Adrenal gland (tissue), 9 donors: ENCODE measurements at regions not wholly inside any gene's neighbourhood (a gene's known extent, or its start where the extent isn't known, plus 50 kb on each side); places are given as distances from the start of the nearest gene placed in this dataset.

Experiments
- DNase-seq, 7 donors: peaks; one replicate each; pipeline ENCODE4 v3.0.0-alpha.2; 2019 to 2020
- H3K27ac ChIP-seq, 5 donors: fragments of 200-600 bp; sonication (generic) in 4 of 5; 1 replicate in 3 of 5; 2 replicates in 2 of 5; pipeline versions ENCODE4 v1.5.1 to v1.8.0; 2016 to 2020; ENCODE audit warnings: mild to moderate bottlenecking in 1 of 5
- H3K27me3 ChIP-seq: fragments of 200-600 bp; 2 replicates; pipeline ENCODE4 v1.8.0; 2021
- H3K36me3 ChIP-seq, 2 donors: fragments of 200-600 bp; replicated peaks in 1 of 2; 1 replicate in 1 of 2; 2 replicates in 1 of 2; pipeline versions ENCODE4 v1.5.1 to v1.8.0; 2018 to 2022
- H3K4me1 ChIP-seq, 2 donors: fragments of 200-600 bp; replicated peaks in 1 of 2; 1 replicate in 1 of 2; 2 replicates in 1 of 2; pipeline versions ENCODE4 v1.5.1 to v1.8.0; 2018 to 2021
- H3K4me3 ChIP-seq, 4 donors: fragments of 200-600 bp; sonication (generic) in 3 of 4; one replicate each; pipeline ENCODE4 v1.5.1; 2016 to 2018
- H3K9me3 ChIP-seq, 3 donors: fragments of 200-600 bp; sonication (generic) in 1 of 3; replicated peaks in 1 of 3; 1 replicate in 2 of 3; 2 replicates in 1 of 3; pipeline versions ENCODE4 v1.5.1 to v1.8.0; 2016 to 2021
- POLR2A ChIP-seq, 2 donors: fragments of 450-650 bp; IDR thresholded peaks; one replicate each; pipeline ENCODE4 v1.6.1; 2017; ENCODE audit warnings: antibody characterized with exemption in 2 of 2, mild to moderate bottlenecking in 2 of 2, moderate library complexity in 1 of 2
- whole genome bisulfite sequencing, 4 donors: extraction: QIAGEN DNeasy Blood & Tissue Kit in 2 of 4; methylation state at CpG; one replicate each; pipeline versions ENCODE4 v1.1.5 to v1.1.7; 2013 to 2017; 5-methylcytosine and 5-hydroxymethylcytosine counted together
- intact Hi-C, 2 donors: fragments of 100-400 bp; cut with DNase I; formaldehyde crosslinking; loops; one replicate each; pipeline versions ENCODE4 v1.14.1 to v1.15.0; 2022 to 2023
- TF ChIP-seq, protein P1 (sequence below), 6 experiments: fragments of 450-650 bp in 4 of 6; fragments of 200-600 bp in 2 of 6; sonication (generic) in 1 of 6; IDR thresholded peaks; 1 replicate in 5 of 6; 2 replicates in 1 of 6; pipeline versions ENCODE4 v1.5.1 to v1.8.0; 2016 to 2021; ENCODE audit warnings: antibody characterized with exemption in 6 of 6, mild to moderate bottlenecking in 2 of 6, moderate library complexity in 1 of 6
- donor health status: healthy with polysubstance abuse.
- donor health status: Bipolar disorder and iron deficiency.
- donor health status: DM: yes; HTN: yes; CAD: no.
- donor health status: DM: no; HTN: no; CAD: no.
- donor health status: DM: no; HTN: no; CAD: no.

DNA sequence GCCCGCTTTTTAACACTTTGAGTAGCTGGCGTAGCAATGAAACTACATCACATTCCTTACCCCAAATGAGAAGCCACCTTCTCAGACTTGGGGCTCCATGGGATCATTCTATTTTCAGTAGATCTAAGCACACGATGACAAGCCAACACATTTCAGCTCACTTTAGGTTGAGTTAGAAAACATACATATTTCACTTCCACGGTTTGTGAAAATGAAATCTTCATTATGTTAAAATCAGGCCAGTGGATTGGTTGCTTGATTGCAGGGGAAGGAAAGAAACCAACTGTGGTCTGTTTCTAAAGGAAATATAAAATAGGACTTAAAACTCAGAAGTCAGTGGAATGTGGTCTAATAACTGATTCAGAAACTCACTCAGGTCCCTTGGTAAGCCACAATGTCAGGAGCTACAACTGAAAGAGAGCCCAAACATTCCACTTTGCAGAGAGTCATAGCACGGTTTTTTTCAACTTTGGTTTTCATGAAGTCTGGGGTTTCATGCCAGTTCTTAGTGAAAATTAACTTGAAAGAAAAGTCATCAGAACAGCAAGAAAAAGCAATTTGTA is 82.3 kb upstream of the TIAM1 start:
- no peaks in the 10 kb centered on the region for H3K9me3 ChIP-seq
- intact Hi-C loops: no loop called here
- no peak for DNase-seq
- no peak for TF ChIP-seq POLR2A (IDR thresholded peaks at IDR 0.05)
- TF ChIP-seq, protein P1, sequence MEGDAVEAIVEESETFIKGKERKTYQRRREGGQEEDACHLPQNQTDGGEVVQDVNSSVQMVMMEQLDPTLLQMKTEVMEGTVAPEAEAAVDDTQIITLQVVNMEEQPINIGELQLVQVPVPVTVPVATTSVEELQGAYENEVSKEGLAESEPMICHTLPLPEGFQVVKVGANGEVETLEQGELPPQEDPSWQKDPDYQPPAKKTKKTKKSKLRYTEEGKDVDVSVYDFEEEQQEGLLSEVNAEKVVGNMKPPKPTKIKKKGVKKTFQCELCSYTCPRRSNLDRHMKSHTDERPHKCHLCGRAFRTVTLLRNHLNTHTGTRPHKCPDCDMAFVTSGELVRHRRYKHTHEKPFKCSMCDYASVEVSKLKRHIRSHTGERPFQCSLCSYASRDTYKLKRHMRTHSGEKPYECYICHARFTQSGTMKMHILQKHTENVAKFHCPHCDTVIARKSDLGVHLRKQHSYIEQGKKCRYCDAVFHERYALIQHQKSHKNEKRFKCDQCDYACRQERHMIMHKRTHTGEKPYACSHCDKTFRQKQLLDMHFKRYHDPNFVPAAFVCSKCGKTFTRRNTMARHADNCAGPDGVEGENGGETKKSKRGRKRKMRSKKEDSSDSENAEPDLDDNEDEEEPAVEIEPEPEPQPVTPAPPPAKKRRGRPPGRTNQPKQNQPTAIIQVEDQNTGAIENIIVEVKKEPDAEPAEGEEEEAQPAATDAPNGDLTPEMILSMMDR (IDR thresholded peaks at IDR 0.05): no peak
- WGBS, 4 donors: 83 to 90% (median 85%) methylated on average over 5 of the region's 5 CpGs
- no peak overlapping the region for H3K4me3 ChIP-seq
- no peak overlapping the region for H3K27ac ChIP-seq
- H3K36me3 ChIP-seq: no peaks in the 10 kb centered on the region
- H3K27me3 ChIP-seq: no peaks in the 10 kb centered on the region
- H3K4me1 ChIP-seq: no peaks in the 10 kb centered on the region

DNA sequence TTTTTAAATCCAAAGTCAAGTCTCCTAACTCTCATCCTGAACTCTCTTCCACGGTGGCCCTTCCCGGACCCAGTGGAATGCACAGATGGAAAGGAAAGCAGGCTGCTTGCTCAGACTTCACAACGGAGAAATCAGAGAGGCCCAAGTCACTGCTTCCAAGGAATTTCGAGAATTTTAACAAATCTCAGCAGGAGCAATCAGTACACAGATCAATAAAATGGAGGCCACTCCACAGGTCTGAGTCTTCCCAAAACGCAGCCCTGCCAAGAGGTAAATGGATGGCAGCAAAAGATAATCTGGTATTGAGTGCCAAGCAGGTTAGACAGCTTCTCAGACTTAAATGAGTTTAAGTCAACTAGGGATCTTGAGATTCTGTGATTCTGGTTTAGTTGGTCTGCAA is 81.1 kb upstream of the TIAM1 start:
- 63 to 74% (median 69%) methylated on average over 5 of the region's 5 CpGs for WGBS, 4 donors
- Histone ChIP-seq H3K27me3 (no peaks in the 10 kb centered on the region), H3K36me3 (no peaks in the 10 kb centered on the region), H3K9me3 (no peaks in the 10 kb centered on the region), H3K4me1 (no peaks in the 10 kb centered on the region), H3K27ac (no peak overlapping the region), H3K4me3 (no peak overlapping the region)
- TF ChIP-seq POLR2A (IDR thresholded peaks at IDR 0.05): no peak
- TF ChIP-seq, protein P1 (IDR thresholded peaks at IDR 0.05): no peak
- intact Hi-C loops: no loop called here
- no peak for DNase-seq

DNA sequence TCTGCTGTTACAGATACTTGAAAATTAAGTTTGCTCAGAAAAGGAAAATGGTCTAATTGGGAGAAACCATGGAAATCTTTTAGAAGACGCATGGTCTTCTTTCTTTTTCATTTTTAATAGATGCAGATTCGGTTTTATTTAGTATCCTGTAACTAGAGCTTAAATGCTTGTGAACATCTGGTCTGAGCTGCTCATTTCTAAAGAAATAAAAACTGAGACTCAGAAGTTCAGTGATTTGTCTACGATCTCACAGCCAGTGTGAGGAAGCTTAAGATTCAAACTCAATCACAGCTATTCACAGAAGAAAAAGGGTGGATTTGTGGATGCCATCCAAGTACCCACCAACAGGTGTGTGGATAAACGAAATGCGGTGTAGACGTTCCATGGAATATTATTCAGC is 80.0 kb upstream of the TIAM1 start:
- intact Hi-C loops: no loop called here
- Histone ChIP-seq H3K4me3 (no peak overlapping the region), H3K9me3 (no peaks in the 10 kb centered on the region), H3K36me3 (no peaks in the 10 kb centered on the region), H3K27me3 (no peaks in the 10 kb centered on the region), H3K4me1 (no peaks in the 10 kb centered on the region), H3K27ac (no peak overlapping the region)
- WGBS, 4 donors: 84 to 89% (median 87%) methylated on average over 6 of the region's 6 CpGs
- DNase-seq: no peak
- TF ChIP-seq, protein P1 (IDR thresholded peaks at IDR 0.05): no peak
- no peak for TF ChIP-seq POLR2A (IDR thresholded peaks at IDR 0.05)

DNA sequence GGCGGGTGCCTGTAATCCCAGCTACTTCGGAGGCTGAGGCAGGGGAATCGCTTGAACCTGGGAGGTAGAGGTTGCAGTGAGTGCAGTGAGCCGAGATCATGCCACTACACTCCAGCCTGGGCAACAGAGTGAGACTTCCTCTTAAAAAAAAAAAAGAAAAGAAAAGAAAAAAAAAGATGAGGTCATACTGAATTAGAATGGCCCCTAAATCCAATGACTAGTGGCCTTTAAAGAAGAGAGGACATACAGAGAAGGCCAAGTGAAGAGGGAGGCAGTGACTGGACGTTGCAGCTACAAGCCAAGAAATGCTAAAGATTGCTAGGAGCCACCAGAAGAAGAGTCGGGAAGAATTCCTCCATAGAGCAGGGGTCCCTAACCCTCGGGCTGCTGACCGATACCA is 76.9 kb upstream of the TIAM1 start:
- DNase-seq: no peak
- no peak overlapping the region for H3K4me3 ChIP-seq
- TF ChIP-seq, protein P1 (IDR thresholded peaks at IDR 0.05): no peak
- no peak for TF ChIP-seq POLR2A (IDR thresholded peaks at IDR 0.05)
- H3K27me3 ChIP-seq: no peaks in the 10 kb centered on the region
- no peaks in the 10 kb centered on the region for H3K9me3 ChIP-seq
- WGBS, 4 donors: 86 to 96% (median 90%) methylated on average over 8 of the region's 8 CpGs
- intact Hi-C loops: no loop called here
- no peaks in the 10 kb centered on the region for H3K4me1 ChIP-seq
- H3K27ac ChIP-seq: no peak overlapping the region
- H3K36me3 ChIP-seq: no peaks in the 10 kb centered on the region
